Lower leg skin (tissue), 3 donors: ENCODE measurements at regions not wholly inside any gene's neighbourhood (a gene's known extent, or its start where the extent isn't known, plus 50 kb on each side); places are given as distances from the start of the nearest gene placed in this dataset.

Experiments used
- POLR2A ChIP-seq, 2 donors: fragments of 450-650 bp; IDR thresholded peaks; one replicate each; pipeline ENCODE4 v1.6.1; 2016 to 2017; ENCODE audit warnings: antibody characterized with exemption in 2 of 2, mild to moderate bottlenecking in 1 of 2, moderate library complexity in 1 of 2
- TF ChIP-seq, protein P1 (sequence below), 3 donors: fragments of 450-650 bp; IDR thresholded peaks; one replicate each; pipeline ENCODE4 v1.5.1; 2016; ENCODE audit warnings: antibody characterized with exemption in 3 of 3, mild to moderate bottlenecking in 3 of 3, moderate library complexity in 2 of 3

GRCh38 chr7:131276190-131276589, 51.5 kb upstream of the MKLN1 start:
- TF ChIP-seq, protein P1, sequence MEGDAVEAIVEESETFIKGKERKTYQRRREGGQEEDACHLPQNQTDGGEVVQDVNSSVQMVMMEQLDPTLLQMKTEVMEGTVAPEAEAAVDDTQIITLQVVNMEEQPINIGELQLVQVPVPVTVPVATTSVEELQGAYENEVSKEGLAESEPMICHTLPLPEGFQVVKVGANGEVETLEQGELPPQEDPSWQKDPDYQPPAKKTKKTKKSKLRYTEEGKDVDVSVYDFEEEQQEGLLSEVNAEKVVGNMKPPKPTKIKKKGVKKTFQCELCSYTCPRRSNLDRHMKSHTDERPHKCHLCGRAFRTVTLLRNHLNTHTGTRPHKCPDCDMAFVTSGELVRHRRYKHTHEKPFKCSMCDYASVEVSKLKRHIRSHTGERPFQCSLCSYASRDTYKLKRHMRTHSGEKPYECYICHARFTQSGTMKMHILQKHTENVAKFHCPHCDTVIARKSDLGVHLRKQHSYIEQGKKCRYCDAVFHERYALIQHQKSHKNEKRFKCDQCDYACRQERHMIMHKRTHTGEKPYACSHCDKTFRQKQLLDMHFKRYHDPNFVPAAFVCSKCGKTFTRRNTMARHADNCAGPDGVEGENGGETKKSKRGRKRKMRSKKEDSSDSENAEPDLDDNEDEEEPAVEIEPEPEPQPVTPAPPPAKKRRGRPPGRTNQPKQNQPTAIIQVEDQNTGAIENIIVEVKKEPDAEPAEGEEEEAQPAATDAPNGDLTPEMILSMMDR (IDR thresholded peaks at IDR 0.05) = no peak
- no peak for TF ChIP-seq POLR2A (IDR thresholded peaks at IDR 0.05)
